GM04503 (cell line): ENCODE measurements at regions not wholly inside any gene's neighbourhood (a gene's known extent, or its start where the extent isn't known, plus 50 kb on each side); places are given as distances from the start of the nearest gene placed in this dataset.
A peak's percentile ranks its signal among the peaks of the same experiment; 100 is the strongest.

Experiments used
- DNase-seq: peaks from one replicate; pipeline ENCODE4 v3.0.0-alpha.2; 2012; ENCODE audit warnings: low read depth

DNA sequence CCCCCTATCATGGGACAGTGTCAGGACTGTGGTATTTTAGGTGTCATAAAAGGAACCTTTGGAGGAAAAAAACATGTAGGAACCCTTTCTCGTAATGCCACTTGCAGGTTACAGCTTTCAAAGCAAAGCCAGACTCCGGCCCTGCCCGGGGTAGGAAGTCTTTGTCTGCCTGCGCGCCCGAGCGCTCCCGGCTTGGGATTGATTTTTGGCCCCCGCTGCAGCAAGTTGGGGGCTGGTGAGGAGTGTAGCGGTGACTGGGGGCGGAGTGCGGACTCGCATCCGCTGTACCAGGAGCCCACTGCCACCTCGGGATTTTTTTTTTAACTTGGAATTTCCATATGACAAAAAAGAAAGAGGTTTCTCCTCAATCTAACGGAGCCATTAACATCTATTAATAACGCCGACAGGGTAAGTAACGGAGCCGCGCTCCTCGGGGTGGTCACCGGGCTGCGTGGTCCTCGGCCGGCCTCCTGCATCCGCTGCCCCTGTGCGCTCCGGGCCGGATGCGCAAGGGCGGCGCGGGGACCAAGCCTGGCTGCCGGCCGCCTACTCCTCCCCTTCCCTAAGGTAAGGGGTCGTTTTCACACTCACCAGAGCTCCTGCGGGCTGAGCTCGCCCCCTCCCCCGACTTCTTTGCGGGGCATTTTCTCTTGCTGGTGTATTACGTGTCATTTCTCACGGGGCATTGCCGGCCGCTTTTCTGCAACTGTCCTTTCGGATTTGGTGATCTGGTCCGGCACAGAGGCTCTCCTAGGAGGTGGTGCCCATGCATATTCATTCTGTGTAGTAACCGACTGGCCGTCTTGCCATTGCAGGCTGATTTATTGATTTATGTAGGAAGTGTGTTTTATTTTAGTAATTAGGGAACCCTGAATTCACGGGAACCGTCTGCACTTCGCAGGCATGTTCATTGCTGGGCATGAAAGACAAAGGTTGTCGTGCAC lies 219.8 kb upstream of the TOPAZ1 start:
- DNase-seq = no peak

DNA sequence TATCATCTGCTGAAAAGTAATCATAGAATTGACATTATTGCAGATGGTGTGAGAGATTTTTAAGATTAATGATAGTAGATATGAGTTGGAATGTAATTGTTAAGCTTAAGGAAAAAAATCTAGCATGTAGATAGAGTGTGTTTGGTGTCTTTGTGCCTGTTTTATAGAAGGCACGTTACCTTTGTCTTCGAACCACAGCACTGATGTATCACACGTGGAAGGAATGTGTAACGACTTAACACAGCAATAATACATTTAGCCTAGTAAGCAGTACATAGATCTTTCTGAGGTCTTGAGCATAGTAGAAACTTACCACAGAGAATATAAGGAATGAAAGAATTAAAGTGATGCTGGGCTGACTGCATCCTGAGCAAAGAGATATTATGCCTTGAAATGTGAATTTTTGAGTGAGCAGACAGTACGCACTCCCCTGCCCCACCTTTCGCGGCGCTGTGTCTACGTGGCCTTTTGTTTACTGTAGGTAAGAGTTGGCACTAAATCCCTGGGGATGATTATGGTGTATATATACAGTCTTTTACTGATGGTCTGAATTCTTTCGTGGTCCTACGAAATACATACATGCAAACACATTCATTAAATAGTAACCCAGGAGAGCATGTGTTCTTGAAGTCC lies 217.6 kb upstream of the TOPAZ1 start:
- no peak for DNase-seq

DNA sequence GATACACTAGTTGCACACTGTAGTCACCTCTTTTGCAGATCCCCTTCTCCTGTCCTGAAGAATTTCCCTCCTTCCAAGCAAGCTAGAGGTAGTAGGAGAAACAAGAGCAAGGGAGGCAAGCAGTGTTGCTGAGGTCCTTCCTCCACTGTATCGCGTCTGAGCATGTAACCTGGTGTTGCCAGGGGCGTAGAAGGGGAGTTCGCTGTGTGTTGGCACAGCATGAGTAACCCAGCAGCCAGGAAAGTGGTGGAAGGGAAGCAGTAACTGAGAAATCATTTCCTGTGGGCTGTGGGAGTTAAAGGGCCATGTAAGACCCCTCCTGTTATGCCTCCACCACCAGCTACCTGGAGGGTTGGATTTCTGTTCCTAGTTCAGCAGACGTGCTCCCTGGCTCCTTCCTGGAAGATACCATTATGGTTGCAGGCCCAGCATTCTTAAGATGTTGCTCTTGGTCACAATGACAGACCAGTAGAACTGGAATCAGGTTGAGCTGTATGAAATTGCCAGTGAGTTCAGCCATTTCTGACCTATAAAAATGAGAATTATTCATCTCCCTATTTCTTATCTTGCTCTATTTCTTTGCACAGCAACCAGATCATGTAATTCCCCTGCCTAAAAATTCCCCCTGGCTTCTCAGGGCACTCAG lies 215.3 kb upstream of the TOPAZ1 start:
- DNase-seq = no peak

DNA sequence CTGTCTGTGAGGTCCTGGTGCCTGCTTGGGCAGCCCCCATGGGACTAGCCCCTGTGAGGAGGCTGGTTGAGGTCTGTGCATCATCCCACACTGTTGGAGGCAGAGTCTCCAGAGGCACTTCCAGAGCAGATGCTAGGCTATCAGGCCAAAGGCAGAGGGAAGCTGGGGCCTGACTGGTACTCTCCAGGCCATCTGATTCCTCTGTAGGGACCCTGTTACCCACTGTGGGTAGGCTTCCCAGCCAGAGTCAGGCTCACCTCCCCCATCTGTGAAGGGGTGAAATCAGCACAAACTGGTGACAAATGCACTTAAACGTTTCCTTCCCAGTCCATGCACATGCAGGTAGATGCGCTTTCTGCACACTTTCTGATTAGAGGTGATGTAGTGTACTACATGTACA lies 212.6 kb upstream of the TOPAZ1 start:
- DNase-seq = no peak

DNA sequence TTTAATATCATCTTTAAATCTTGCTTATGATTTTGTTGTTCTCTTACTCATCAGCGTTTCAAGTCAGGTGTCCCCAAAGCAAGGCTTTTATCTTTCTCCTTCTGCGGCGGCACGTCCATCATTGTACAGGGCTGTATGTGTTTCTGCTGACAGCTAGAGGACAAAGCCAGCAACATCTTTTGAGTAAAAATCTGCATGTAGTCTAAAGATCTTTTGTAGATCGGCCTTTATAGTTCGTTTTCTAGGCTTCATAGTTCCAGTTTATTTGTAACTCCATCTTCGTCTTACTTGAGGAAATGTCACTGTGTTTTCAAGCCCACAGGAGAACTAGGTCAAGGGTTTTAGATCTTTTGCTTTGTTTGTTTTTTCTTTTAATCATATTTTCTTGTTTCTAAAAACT lies 211.4 kb upstream of the TOPAZ1 start:
- DNase-seq = no peak

DNA sequence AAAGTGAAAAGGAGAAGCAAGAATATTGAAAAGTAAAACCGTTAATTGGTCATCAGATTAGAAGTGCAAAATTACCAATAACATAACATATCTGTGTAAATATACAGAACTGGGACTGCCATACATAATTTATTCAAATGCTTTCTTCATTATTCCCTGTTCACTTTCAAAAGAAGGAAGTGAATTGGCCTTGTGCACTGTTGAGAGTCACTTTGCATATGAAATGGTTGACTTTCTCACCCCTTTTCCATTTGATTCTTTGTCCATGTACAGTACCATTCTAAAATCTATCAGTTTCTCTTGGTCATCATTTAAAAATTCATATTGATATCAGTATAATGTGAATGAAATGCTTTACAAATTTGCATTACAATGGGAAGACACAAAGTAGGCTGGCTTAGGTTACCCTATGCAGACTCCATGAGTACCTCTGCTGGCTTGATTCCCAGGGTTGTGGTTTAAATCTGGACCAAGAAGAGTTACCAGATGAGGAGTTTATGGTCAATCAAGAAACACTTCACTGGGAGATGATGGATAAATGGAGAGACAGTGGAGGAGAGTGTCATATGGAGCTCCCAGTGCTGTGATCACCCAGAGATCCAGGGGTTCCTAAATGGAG lies 210.9 kb upstream of the TOPAZ1 start:
- no peak for DNase-seq

DNA sequence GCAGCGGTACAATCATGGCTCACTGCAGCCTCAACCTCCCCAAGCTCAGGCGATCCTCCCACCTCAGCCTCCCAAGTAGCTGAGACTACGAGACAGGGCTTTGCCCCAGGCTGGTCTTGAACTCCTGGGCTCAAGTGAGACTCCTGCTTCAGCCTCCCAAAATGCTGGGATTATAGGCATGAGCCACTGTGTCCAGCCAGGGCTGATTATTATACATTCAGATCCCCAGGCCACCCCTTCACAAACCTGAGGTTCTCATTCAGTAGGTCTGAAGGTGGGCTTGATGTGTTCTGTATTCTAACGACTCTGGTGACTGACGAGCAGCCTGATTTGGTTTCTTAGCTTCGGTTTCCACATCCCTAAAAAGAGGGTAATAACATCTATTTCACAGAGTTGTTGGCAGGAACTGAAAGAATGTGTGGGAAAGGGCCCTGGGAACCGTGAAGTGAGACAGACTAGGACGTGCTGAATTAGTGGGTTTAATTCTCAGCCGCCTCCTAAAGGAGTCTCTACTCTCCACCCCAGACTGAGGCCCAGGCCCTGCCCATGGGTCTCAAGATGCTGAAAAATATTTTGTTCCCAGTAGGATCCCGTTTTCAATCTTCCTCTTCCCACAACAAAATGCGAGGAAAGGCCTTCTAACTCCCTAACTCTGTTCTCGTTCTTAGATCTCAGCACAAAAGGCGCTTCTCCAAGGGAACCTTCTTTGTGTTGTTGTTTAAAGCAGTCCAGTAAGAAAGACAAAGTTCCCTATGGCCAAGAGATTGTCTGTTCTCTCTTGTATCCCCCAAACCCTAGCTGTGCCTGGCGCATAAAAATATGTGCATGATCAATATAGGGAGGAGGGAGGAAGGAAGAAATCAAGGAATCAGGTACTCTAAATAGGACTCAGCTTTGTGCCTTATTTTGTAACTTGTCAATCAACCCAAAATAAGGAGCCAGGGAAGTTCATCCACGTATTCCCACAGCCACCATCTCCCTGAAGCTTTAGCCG lies 210.0 kb upstream of the TOPAZ1 start:
- DNase-seq = no peak

DNA sequence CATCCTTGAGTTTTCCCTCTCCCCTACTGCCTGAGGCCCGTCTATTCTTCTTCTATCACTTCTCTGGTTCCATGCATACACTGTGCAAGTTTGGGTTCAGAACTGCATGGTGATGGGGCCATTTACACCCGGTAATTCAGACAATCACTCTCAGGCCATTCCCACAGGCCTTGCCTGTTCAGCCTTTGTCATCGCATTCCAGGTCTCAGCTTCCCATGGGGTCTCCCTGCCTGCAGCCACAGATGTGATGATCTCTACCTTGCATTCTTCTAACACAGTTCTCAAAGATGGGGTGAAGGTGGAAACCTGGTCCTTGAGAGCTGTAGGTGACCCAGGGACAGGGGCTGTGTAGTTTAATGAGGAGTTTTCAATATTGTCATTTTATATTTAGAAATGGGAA lies 209.2 kb upstream of the TOPAZ1 start:
- DNase-seq = no peak

DNA sequence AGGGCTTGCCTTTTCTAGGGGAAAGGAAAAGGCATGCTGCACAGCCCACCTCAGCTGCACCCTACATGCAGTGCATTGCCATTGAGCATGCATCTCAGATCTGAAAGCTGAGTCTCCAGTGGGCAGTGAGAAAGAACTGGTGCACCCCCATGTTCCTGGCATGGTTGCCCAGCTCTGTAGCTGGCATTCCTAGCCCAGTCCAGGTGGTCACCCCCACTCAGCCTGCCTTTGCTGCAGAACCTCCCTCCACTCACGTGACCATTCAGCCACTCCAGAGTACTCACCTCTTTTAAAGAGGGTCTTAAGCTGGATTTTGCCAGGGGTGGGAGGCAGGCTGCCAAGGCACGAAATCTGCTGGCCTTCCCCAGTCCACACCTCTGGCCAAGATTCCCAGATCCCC lies 208.6 kb upstream of the TOPAZ1 start:
- DNase-seq = no peak

DNA sequence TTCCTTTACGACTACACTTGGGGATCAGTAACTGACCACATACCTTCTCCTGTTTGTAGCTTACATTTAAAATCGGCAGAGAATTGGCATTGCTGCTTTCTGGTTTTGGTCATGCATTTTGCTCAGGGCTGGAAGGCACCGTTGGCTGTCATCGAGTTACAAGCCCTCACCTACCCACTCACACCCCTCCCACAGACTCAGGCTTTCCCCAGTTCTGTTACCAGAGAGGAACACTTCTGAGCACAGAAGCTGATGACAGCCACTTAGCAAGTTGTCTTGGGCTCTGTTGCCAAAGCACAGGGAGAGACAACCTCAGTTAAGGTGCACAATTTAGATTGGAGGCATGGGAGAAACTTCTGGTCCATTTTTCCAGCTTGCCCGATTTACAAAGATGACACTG lies 204.8 kb upstream of the TOPAZ1 start:
- DNase-seq = no peak

DNA sequence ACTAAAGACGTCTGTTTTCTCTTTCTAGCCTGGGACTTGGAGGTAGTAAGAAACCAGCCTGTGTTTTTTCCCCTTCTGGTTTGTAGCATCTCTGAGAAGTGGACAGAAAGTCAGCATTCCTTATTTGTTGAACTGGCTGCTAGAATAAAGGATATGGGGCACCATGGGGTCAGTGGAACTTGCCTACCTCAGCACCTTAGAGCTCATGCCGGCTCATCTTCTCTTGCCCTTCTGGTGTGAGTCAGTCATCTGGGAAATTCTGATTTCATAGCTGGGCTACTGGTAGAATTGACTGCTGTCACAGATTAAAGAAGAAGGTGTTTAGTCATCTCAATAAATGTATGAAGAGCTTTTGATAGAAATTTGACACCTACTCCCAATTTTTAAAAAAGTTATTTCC lies 202.7 kb upstream of the TOPAZ1 start:
- no peak for DNase-seq

DNA sequence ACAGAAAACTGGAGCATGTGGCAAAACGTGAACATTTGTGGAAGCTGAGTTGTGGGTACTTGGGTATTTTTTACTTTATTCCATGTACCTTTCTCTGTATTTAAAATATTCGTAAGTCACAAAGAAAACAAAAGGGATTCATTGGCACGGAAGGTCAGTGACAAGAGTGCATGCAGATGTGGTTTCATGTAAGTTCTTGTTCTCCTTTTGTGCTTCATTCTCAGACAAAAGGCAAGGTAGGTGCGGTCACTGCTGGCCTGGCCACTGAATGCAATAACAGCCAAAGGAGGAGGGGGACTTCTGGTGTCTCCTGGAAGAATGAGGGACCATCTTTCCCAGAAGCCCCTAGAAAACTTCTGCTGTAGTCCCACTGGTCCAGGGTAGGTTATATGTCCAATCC lies 200.0 kb upstream of the TOPAZ1 start:
- DNase-seq = no peak

DNA sequence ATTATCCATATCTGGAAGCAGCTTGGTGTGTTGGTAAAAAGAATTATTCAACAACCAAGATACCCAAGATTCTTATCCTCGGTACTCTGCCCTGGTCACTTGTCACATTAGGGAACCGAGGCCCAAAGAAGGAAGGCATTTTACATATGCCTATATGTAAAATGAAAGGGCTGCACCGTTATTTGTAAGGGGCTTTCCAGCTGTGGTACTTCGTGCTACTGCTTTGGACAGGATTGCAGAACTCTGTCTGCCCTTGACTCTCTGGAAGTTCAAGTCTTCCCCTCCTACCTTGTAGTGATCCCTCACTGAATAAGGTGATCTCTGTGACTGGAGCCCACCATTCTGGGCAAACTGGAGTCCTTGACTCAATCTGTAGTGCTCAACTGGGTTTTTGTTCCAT lies 198.9 kb upstream of the TOPAZ1 start:
- no peak for DNase-seq

DNA sequence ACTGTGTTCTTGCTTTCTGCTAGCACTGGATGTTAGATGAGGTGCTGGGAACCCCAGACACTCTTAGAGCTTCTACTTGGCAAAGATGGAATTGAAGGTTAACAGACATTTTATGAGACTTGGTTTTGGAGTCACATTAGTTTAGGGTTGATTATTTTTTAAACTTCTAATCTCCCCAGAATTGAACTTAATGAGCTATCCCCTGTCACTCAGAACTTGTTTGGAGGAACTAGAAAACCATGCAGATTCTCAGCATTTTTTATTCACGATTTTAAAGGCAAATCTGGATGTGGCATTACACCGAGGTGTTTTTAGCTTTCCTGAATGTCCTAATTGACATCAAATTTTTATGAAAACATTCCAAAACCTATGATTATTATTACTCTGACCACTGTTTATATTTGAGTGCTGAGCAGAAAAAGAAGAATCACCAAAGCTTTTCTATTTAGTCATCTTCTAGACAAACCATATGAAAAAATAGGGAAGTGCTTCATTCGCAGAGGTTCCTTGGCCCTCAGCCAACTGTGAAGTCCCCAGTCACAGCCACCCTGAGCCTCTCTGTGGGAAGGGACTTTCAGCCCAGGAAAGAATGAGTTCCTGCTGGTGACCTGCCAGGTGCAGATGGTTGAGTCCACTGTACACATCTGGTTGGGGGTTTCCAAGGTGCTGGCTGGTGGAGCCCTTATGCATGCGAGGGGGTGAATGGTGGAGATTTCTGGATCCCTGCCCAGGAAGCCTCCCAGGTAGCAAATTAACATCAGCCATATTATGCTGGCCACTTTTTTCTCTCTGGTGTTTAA lies 196.0 kb upstream of the TOPAZ1 start:
- no peak for DNase-seq

DNA sequence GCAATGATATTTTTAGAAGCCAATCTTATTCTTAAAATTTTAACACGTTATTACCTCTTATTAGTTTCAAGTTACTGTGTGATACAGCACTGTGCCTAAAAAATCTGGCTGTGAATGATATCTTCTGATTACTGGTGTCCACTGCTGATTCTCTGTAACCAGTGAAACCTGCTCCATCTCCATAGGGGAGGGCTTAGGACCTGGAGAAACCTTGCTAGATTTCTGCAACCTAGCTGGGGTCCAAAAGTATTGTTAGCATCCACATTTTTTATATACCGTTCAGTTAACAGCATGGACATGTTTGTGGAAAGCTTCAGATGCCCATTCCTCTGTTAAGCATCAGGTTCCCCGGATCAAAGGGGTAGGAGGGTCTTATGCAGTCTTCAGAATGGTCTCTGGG lies 193.9 kb upstream of the TOPAZ1 start:
- DNase-seq = no peak

DNA sequence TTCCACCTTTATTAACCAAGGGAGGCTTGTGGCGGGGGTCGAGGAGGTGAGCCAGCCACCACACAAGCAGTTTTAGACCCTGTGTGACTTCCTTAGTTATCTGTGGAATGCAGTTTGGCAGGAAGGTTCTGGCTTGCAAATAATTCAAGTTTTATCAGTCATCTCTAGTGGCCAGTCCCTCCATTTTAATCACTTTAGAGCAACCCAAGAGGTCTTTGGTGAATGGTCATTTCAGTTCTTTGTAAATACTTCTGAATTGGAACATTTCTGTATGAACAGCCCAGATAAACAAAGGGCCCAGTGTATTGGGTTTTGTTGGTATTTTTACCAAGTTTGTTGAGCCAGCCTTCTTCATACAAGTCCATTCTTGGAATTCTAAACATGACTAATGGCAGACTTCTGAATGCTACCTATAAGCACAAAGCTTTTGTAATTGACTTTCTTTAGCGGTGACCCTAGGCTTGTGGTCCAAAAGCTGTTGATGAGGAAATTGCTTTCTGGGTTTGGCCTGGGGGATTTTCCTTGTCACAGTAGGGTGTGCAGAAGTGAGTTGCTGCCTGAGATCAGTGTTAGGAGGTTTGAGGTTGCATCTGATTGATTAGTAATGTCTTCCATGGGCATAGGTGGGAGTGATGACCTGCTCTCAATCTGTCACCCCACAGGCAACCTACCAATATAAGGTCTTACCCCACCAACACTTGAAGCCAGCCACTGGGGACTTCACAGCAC lies 193.3 kb upstream of the TOPAZ1 start:
- peak; percentile 31 for DNase-seq

DNA sequence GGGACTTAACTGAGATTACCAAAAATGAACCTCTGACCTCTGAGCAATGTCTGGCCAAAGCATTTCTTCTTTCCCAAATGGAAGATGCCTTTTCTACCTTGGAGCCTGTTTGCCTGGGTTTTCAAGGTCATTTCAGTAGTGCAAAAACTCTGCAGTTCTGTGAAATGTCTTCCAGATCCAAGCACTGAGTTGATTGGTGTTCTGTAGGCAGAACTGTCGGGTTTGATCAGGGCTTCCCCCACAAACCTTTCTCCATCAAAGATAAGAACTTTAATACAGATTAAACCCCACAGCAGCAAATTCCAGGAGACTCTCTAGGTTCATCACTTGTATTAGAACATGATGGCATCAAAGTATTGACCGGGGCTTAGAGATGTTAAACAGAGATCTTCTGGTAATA lies 192.7 kb upstream of the TOPAZ1 start:
- no peak for DNase-seq

DNA sequence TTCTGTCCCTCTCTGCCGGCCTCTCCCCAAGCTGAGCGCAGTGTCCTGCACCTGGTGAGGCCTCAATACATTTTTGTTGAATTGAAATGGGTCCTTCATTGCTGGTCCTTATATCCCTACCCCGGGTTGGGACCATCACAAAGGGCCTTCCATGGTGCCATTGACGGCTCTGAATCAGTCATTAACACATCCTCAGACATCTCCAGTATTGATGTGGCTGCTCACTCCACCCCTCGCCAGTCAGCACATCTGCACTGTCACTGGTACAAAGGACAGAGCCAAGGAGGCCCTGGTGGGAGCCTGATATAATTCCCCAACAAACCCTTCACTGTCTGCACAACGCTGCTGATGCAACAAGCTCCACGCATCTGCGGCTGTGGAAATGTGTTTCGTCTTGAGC lies 191.6 kb upstream of the TOPAZ1 start:
- DNase-seq = no peak

DNA sequence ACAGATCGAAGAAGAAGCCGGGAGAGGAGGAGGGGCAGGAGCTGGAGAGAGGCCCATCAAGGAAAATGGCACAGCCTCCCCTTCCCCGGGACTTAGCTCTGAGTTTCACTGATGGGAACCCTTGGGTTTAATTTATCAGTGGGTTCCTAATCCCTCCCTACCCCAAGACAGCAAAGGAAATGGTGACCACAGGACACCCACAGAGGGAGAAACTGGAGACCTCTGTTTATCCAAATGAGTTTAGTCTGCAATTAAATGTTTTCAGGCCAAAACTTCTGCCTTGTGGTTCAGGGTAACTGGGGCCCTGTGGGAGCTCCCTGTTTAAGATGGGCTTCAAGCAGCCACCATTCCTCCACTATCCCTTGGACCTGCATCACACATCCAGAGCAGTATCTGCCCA lies 190.8 kb upstream of the TOPAZ1 start:
- DNase-seq = no peak

DNA sequence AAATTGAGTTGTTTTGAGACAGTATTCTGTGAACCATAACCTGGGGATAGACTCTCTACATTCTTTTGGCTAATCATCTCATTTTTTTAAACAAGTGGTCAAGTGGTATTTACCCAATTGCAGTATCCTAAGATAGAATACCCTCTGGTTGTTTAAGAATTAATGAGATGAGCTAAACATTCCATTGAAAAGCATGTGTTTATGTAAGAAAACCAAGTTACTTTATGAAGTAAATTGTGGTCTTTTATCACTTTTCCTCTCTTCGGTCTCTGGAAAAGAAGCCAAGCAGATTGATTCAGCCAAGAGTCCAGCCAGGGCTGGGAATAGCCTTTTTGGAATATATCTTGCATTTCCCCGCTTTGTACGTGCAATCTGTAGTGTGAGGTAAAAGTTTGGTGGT lies 185.7 kb upstream of the TOPAZ1 start:
- DNase-seq = peak; percentile 50
